Left renal pelvis (tissue), 4 donors: ENCODE measurements at regions not wholly inside any gene's neighbourhood (a gene's known extent, or its start where the extent isn't known, plus 50 kb on each side); places are given as distances from the start of the nearest gene placed in this dataset.

ENCODE experiments used
- DNase-seq, 4 donors: peaks; one replicate each; pipeline ENCODE4 v3.0.0-alpha.2; 2013; ENCODE audit warnings: low read depth in 4 of 4, low spot score in 3 of 4

- no peak for DNase-seq
Observed at GRCh38 chr1:232522189-232522588, 107.7 kb downstream of the SIPA1L2 start.

GRCh38 chr1:232521660-232522059, 108.3 kb downstream of the SIPA1L2 start:
- DNase-seq = no peak

- DNase-seq = no peak
Observed at GRCh38 chr1:232519186-232519585, 110.7 kb downstream of the SIPA1L2 start.

GRCh38 chr1:232518349-232518748, 111.6 kb downstream of the SIPA1L2 start:
- no peak for DNase-seq

GRCh38 chr1:232517204-232517603, 112.7 kb downstream of the SIPA1L2 start:
- DNase-seq = no peak

- no peak for DNase-seq
Observed at GRCh38 chr1:232515706-232516105, 114.2 kb downstream of the SIPA1L2 start.

GRCh38 chr1:232512712-232513111, 117.2 kb downstream of the SIPA1L2 start:
- no peak for DNase-seq

- no peak for DNase-seq
Observed at GRCh38 chr1:232511172-232511571, 118.8 kb downstream of the SIPA1L2 start.

GRCh38 chr1:232510367-232511110, 119.4 kb downstream of the SIPA1L2 start:
- no peak for DNase-seq

GRCh38 chr1:232509570-232509969, 120.4 kb downstream of the SIPA1L2 start:
- DNase-seq = no peak

GRCh38 chr1:232508130-232508701, 121.7 kb downstream of the SIPA1L2 start:
- no peak for DNase-seq

- no peak for DNase-seq
Observed at GRCh38 chr1:232507571-232507970, 122.4 kb downstream of the SIPA1L2 start.

GRCh38 chr1:232505884-232506283, 124.0 kb downstream of the SIPA1L2 start:
- no peak for DNase-seq

GRCh38 chr1:232504651-232505050, 125.3 kb downstream of the SIPA1L2 start:
- DNase-seq = no peak

GRCh38 chr1:232503497-232503896, 126.4 kb downstream of the SIPA1L2 start:
- DNase-seq = no peak

- no peak for DNase-seq
Observed at GRCh38 chr1:232501854-232502253, 128.1 kb downstream of the SIPA1L2 start.

- DNase-seq = no peak
Observed at GRCh38 chr1:232499188-232499587, 130.7 kb downstream of the SIPA1L2 start.

- DNase-seq = no peak
Observed at GRCh38 chr1:232493869-232494268, 136.1 kb downstream of the SIPA1L2 start.

GRCh38 chr1:232489256-232489655, 140.7 kb downstream of the SIPA1L2 start:
- DNase-seq = no peak

GRCh38 chr1:232487236-232487635, 142.7 kb downstream of the SIPA1L2 start:
- DNase-seq = no peak

- no peak for DNase-seq
Observed at GRCh38 chr1:232486454-232487207, 143.3 kb downstream of the SIPA1L2 start.

- no peak for DNase-seq
Observed at GRCh38 chr1:232486006-232486405, 143.9 kb downstream of the SIPA1L2 start.
